Subcutaneous abdominal adipose tissue (tissue), 5 donors: ENCODE measurements at regions not wholly inside any gene's neighbourhood (a gene's known extent, or its start where the extent isn't known, plus 50 kb on each side); places are given as distances from the start of the nearest gene placed in this dataset.

ENCODE experiments used
- H3K27ac ChIP-seq: one replicate; pipeline ENCODE4 v1.7.0; 2013; ENCODE audit warnings: low read depth, mild to moderate bottlenecking, inconsistent platforms, low read length, moderate library complexity
- H3K27me3 ChIP-seq, 5 donors: one replicate each; pipeline ENCODE4 v1.7.0; 2013; ENCODE audit warnings: low read length in 5 of 5, inconsistent platforms in 1 of 5; ENCODE audit not compliant: control insufficient read depth in 5 of 5, insufficient read depth in 4 of 5
- H3K36me3 ChIP-seq, 5 donors: one replicate each; pipeline ENCODE4 v1.7.0; 2013; ENCODE audit warnings: low read length in 5 of 5; ENCODE audit not compliant: control insufficient read depth in 5 of 5, insufficient read depth in 5 of 5
- H3K4me1 ChIP-seq, 5 donors: one replicate each; pipeline ENCODE4 v1.7.0; 2013; ENCODE audit warnings: low read length in 5 of 5, mild to moderate bottlenecking in 3 of 5, moderate library complexity in 1 of 5; ENCODE audit not compliant: control insufficient read depth in 5 of 5, insufficient read depth in 5 of 5
- H3K4me3 ChIP-seq, 5 donors: one replicate each; pipeline ENCODE4 v1.7.0; 2013; ENCODE audit warnings: low read length in 5 of 5, low read depth in 1 of 5
- H3K9ac ChIP-seq, 5 donors: one replicate each; pipeline ENCODE4 v1.7.0; 2013; ENCODE audit warnings: low read length in 5 of 5, mild to moderate bottlenecking in 4 of 5, moderate library complexity in 3 of 5
- H3K9me3 ChIP-seq, 5 donors: one replicate each; pipeline ENCODE4 v1.7.0; 2013; ENCODE audit warnings: low read length in 5 of 5; ENCODE audit not compliant: control insufficient read depth in 5 of 5
- donor health status: healthy.
- donor health status: healthy.
- donor health status: healthy.
- donor health status: healthy.
- donor health status: healthy.

DNA sequence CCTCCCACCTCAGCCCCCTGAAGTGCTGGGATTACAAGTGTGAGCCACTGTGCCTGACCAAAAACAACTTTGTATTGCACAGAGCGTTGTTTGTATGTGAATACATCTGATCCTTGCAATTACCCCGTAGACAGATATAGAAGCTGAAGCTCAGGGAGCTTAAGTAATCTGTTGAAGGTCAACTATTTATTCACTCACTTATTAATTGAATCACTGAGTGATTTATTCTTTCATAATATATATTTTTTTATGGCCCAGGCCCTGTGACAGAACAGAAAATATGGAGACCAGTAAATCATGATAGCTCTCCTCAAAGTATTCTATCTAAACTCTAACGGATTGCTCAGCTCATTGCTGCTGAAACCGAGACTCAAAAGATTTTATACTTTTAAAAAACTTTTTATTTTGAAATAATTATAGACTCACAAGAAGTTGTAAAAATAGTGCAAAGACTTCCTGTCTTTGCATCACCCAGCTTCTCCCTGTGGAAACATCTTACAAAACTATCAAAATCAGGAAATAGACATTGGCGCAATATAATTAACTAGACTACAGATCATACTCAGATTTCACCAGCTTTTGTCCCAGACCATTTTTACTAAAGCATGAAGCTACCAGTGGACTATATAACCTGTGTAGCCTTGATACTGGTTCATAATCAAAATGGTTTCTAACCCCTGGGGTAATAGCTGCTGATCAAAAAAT, 466.1 kb downstream of the PDCD6IP start:
- Histone ChIP-seq H3K4me1 (peaks cover 0 to 9% (median 2%) of the 10 kb centered on the region in 5 donors), H3K36me3 (no peaks in the 10 kb centered on the region), H3K4me3 (no peak overlapping the region), H3K9ac (no peak overlapping the region), H3K27me3 (no peaks in the 10 kb centered on the region), H3K27ac (no peak overlapping the region), H3K9me3 (no peaks in the 10 kb centered on the region)

DNA sequence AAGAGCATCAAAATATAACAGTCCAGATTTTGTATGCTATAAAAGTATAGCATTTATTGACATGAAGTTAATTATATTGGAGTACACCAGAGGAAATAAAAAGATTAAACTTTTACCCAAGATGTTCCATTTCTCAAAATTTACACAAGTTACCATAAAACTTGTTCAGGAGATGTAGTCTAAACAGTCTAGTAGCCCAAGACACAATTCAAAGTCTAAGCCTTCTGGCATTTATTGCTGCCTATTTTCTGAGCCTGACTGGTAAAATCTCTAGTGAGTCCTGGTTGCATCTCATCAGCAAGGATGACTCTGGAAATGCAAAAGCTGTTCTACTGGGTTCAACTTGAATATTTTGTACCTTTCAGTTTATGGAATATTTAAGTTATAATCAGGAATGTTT, 468.7 kb downstream of the PDCD6IP start:
- H3K9me3 ChIP-seq = peaks cover 0 to 3% (median 0%) of the 10 kb centered on the region in 5 donors
- H3K27ac ChIP-seq = no peak overlapping the region
- no peaks in the 10 kb centered on the region for H3K27me3 ChIP-seq
- no peaks in the 10 kb centered on the region for H3K36me3 ChIP-seq
- H3K9ac ChIP-seq = no peak overlapping the region
- H3K4me1 ChIP-seq = peaks cover 0 to 9% (median 2%) of the 10 kb centered on the region in 5 donors
- H3K4me3 ChIP-seq = no peak overlapping the region

DNA sequence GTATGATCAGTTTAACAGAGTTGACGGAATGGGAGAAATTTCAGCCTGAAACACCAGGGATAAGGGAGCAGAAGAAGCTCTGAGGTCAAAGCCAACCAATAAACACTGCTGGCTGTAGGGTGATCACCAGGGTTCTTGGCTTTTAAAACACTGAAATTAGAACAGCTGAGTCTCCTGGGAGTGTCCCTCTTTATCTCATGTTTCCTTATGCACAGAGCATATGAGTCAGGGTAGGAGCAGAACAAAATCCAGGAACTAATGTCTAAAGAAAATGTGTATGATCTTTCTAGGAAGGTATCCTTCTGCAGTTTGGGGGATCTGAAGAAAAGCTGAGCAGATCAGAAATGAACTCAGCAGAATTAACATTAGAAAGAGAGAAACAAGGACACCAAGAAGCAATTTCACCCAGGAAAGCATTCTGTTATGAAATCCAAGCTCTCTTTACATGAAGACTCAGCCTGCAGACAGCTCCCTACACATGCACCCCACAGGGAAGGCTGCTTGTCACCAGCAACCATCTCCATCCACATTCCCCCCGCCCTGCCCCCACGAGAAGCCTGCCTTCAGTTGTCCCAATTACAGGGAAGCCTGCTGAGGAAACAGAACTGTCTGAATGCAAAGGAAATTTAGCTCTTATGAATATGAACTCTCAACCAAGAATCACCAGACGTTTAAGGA, 469.7 kb downstream of the PDCD6IP start:
- Histone ChIP-seq H3K9ac (no peak overlapping the region), H3K27ac (no peak overlapping the region), H3K36me3 (no peaks in the 10 kb centered on the region), H3K4me1 (peaks cover 0 to 9% (median 2%) of the 10 kb centered on the region in 5 donors), H3K9me3 (peaks cover 0 to 5% (median 0%) of the 10 kb centered on the region in 5 donors), H3K27me3 (no peaks in the 10 kb centered on the region), H3K4me3 (no peak overlapping the region)

DNA sequence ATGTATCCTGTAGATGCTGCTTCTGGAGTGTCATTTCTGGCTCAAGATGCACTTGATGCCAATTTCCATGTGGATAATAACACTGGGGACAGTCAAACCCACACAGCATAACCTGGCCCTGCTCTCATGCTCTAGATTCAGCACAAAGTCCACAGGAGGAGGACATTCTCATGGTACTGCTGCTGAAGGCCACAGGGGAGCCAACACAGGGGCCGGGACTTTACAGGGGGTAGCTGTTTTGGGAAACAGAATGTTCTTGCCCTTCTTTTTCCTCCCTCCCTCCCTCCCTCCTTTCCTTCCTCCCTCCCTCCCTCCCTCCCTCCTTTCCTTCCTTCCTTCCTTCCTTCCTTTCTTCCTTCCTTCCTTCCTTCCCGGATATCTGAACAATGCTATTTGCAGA, 477.4 kb downstream of the PDCD6IP start:
- no peak overlapping the region for H3K4me3 ChIP-seq
- H3K4me1 ChIP-seq = no peaks in the 10 kb centered on the region
- peaks cover 0 to 5% (median 0%) of the 10 kb centered on the region in 5 donors for H3K9me3 ChIP-seq
- H3K27me3 ChIP-seq = no peaks in the 10 kb centered on the region
- no peak overlapping the region for H3K9ac ChIP-seq
- no peaks in the 10 kb centered on the region for H3K36me3 ChIP-seq
- no peak overlapping the region for H3K27ac ChIP-seq

DNA sequence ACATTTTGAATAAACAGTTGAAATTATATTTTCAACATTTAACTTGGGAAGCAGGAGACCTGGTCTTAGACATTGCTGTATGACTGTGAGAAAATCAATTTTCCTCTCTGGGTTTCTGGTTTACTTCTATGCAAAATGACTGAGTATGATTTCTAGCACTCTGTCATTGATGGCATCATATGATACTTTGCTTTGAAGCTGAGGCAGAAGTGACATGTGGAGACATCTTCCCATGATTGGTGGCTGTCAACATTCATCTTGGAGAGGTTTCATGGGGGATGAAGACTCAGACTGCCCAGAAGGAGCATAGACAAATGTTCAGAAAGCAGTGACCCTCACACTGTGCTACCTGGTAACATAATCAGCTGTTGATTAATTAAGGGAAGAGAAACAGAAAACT, 477.9 kb downstream of the PDCD6IP start:
- H3K36me3 ChIP-seq = no peaks in the 10 kb centered on the region
- H3K27me3 ChIP-seq = no peaks in the 10 kb centered on the region
- H3K4me3 ChIP-seq = no peak overlapping the region

GRCh38 chr3:34277110-34277509, 478.7 kb downstream of the PDCD6IP start:
- Histone ChIP-seq H3K4me3 (no peak overlapping the region), H3K4me1 (no peaks in the 10 kb centered on the region), H3K27ac (no peak overlapping the region), H3K9ac (no peak overlapping the region), H3K27me3 (no peaks in the 10 kb centered on the region), H3K36me3 (no peaks in the 10 kb centered on the region), H3K9me3 (peaks cover 0 to 2% (median 0%) of the 10 kb centered on the region in 5 donors)

More for the DNA sequence above, 477.9 kb downstream of the PDCD6IP start:
- H3K4me1 ChIP-seq = no peaks in the 10 kb centered on the region
- peaks cover 0 to 5% (median 0%) of the 10 kb centered on the region in 5 donors for H3K9me3 ChIP-seq
- H3K9ac ChIP-seq = no peak overlapping the region
- no peak overlapping the region for H3K27ac ChIP-seq

DNA sequence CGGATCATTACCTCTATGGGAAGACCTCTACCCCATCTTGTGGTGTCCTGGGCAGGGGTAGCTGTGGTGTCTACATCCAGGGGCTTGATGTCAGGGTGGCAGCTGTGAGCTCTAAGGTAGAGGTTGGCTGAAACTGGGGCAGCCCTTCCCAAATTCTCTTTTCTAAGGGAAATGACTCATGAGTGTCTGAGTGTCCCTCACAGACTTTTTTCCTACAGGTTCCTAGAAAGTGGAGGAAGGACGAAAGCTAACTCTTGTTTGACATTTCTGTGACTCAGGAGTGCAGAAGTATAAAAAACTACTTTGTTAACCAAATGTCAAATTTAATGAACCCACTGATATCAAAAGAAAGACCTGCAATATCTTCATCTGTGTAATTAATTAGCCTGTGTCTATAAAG, 481.5 kb downstream of the PDCD6IP start:
- Histone ChIP-seq H3K9me3 (no peaks in the 10 kb centered on the region), H3K9ac (no peak overlapping the region), H3K4me1 (no peaks in the 10 kb centered on the region), H3K4me3 (no peak overlapping the region), H3K36me3 (no peaks in the 10 kb centered on the region), H3K27ac (no peak overlapping the region), H3K27me3 (no peaks in the 10 kb centered on the region)

GRCh38 chr3:34283751-34284150, 485.3 kb downstream of the PDCD6IP start:
- no peaks in the 10 kb centered on the region for H3K27me3 ChIP-seq
- no peak overlapping the region for H3K27ac ChIP-seq

DNA sequence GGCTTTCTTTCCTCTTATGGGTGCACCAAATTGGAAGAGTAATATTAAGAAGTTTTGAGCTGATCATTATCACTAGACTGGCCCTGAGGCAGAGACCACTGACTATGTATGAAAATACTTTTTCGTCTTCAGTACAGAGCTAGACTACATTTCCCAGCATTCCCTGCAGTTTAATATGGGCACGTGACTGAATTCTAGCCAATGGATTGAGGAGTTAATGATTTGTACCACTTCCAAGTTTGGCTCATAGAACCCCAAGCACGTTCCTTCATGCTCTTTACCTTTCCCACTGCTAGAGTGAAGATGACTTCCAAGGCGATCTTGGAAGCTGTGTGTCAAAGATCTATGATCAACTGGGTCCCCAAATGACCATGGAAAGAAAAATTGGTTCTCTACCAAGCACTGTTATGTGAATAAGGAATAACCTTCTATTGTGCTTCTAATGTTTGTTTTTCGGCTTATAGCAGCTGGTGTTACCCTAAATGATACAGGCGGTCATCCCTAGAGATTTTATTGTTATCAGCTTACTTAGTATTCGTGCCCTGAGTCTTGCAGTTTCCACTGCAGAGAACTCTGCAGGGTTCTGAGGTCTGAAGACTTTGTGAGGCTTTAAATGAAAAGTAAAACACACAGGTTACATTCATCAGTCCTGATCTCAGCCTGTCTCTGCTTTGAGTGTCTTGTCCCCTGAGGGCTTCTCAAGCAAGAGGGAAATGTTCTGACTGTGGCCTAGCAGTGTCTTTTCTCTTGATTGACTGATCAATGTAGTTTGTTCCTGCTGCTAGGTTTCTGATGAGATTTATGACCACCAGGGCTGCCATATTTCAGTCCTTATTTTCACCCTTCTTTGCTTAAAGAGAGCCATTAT, 486.8 kb downstream of the PDCD6IP start:
- no peak overlapping the region for H3K4me3 ChIP-seq
- H3K9me3 ChIP-seq = no peaks in the 10 kb centered on the region
- no peak overlapping the region for H3K9ac ChIP-seq
- H3K4me1 ChIP-seq = no peaks in the 10 kb centered on the region
- H3K36me3 ChIP-seq = no peaks in the 10 kb centered on the region
- H3K27ac ChIP-seq = no peak overlapping the region
- H3K27me3 ChIP-seq = no peaks in the 10 kb centered on the region

More at GRCh38 chr3:34283751-34284150, 485.3 kb downstream of the PDCD6IP start:
- Histone ChIP-seq H3K9ac (no peak overlapping the region), H3K4me1 (no peaks in the 10 kb centered on the region), H3K4me3 (no peak overlapping the region), H3K9me3 (no peaks in the 10 kb centered on the region), H3K36me3 (no peaks in the 10 kb centered on the region)

DNA sequence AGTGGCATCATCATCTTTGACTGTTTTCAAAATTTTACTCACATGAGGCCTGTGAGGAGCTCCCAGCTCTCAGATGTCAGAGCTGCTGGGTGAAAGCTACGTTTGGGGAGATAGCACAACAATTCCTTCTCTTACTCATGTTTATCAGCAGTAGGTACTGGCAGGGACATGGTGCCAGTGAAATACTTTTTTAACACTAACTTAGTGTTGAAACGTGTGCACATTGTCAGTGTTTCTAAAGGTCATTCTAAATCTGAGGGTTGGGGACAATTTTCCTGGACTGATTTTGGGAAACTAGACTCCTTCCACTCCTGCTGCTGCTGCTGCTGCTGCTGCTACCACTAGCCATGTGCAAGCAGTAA, 487.4 kb downstream of the PDCD6IP start:
- Histone ChIP-seq H3K4me1 (no peaks in the 10 kb centered on the region), H3K36me3 (no peaks in the 10 kb centered on the region), H3K9me3 (no peaks in the 10 kb centered on the region), H3K4me3 (no peak overlapping the region), H3K9ac (no peak overlapping the region), H3K27ac (no peak overlapping the region), H3K27me3 (no peaks in the 10 kb centered on the region)
